NCI-H226 (cell line): ENCODE measurements at regions not wholly inside any gene's neighbourhood (a gene's known extent, or its start where the extent isn't known, plus 50 kb on each side); places are given as distances from the start of the nearest gene placed in this dataset.

Experiments
- DNase-seq: peaks from one replicate; pipeline ENCODE4 v3.0.0-alpha.2; 2015

GRCh38 chr10:88179831-88180230, 316.4 kb downstream of the PTEN start:
- no peak for DNase-seq

- DNase-seq, result peak; percentile 32
These were observed 318.6 kb downstream of the PTEN start for GRCh38 chr10:88181902-88182600.

GRCh38 chr10:88182601-88182930, 319.1 kb downstream of the PTEN start:
- no peak for DNase-seq

GRCh38 chr10:88184543-88185297, 321.3 kb downstream of the PTEN start:
- no peak for DNase-seq

GRCh38 chr10:88185830-88186229, 322.4 kb downstream of the PTEN start:
- no peak for DNase-seq

- peak; percentile 51 for DNase-seq
These were observed 322.9 kb downstream of the PTEN start for GRCh38 chr10:88186335-88186734.

GRCh38 chr10:88187472-88187871, 324.0 kb downstream of the PTEN start:
- no peak for DNase-seq

GRCh38 chr10:88190123-88190522, 326.7 kb downstream of the PTEN start:
- no peak for DNase-seq

GRCh38 chr10:88190540-88191235, 327.3 kb downstream of the PTEN start:
- DNase-seq, result no peak

GRCh38 chr10:88193018-88193417, 329.6 kb downstream of the PTEN start:
- DNase-seq, result no peak

GRCh38 chr10:88194041-88194887, 330.8 kb downstream of the PTEN start:
- no peak for DNase-seq

- DNase-seq, result no peak
These were observed 331.5 kb downstream of the PTEN start for GRCh38 chr10:88194961-88195367.

- DNase-seq, result no peak
These were observed 332.4 kb downstream of the PTEN start for GRCh38 chr10:88195841-88196240.

- no peak for DNase-seq
These were observed 332.9 kb downstream of the PTEN start for GRCh38 chr10:88196291-88196690.

GRCh38 chr10:88198023-88198422, 334.6 kb downstream of the PTEN start:
- no peak for DNase-seq

- no peak for DNase-seq
These were observed 337.0 kb downstream of the PTEN start for GRCh38 chr10:88200312-88201032.

- DNase-seq, result no peak
These were observed 342.5 kb downstream of the PTEN start for GRCh38 chr10:88205842-88206446.

- DNase-seq, result no peak
These were observed 343.7 kb downstream of the PTEN start for GRCh38 chr10:88207121-88207546.

GRCh38 chr10:88209231-88209630, 345.8 kb downstream of the PTEN start:
- DNase-seq, result no peak

GRCh38 chr10:88209837-88210561, 346.6 kb downstream of the PTEN start:
- peak; percentile 12 for DNase-seq

- no peak for DNase-seq
These were observed 347.8 kb downstream of the PTEN start for GRCh38 chr10:88211230-88211629.
